ENCODE measurements at regions not wholly inside any gene's neighbourhood (a gene's known extent, or its start where the extent isn't known, plus 50 kb on each side); places are given as distances from the start of the nearest gene placed in this dataset.

DNA sequence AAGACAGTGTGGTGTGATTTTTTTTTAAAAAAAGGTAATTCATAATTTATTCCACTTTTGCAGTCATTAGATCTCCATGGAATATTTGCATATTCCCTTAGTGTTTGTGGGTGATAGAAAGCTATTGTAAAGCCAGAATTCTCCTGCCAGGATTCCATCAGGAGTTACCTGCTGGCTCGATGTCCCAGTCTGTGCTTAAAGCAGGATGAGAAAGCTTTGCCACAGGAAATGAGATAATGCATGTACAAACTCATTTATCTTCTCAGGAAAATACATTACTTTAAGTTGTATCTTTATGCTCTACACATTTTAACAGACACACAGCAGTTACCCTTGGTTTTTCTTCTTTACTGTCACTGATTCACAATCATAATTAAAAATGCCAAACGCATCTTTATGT lies 553.0 kb downstream of the CD109 start:
- Histone ChIP-seq H3K4me1 (ENCODE audit: control insufficient read depth in 2 of 2, insufficient read depth in 2 of 2, low read length in 2 of 2) (no peaks in the 10 kb centered on the region), H3K79me2 (ENCODE audit: control insufficient read depth, insufficient read depth, low read length) (no peaks in the 10 kb centered on the region), H3K4me2 (replicated peaks; ENCODE audit: low read depth, low read length, poor library complexity, severe bottlenecking) (no peak overlapping the region), H3K9me3 (ENCODE audit: control extremely low read depth in 1 of 3, control insufficient read depth in 2 of 3, insufficient read depth in 1 of 3, low read length in 2 of 3) (peaks cover 0 to 3% (median 0%) of the 10 kb centered on the region in 3 donors), H3K4me3 (ENCODE audit: control extremely low read depth in 1 of 5, extremely low read depth in 1 of 5, insufficient read depth in 1 of 5, low read depth in 2 of 5, low read length in 4 of 5) (no peak overlapping the region), H3K36me3 (replicated peaks in 1 of 2; ENCODE audit: control extremely low read depth in 1 of 2, control insufficient read depth in 1 of 2, extremely low read depth in 1 of 2, insufficient read depth in 2 of 2, low read length in 1 of 2) (no peaks in the 10 kb centered on the region), H2AFZ (ENCODE audit: insufficient read depth, low read depth, low read length, poor library complexity, severe bottlenecking) (no peak overlapping the region), H3K27ac (ENCODE audit: low read length in 2 of 2) (no peak overlapping the region), H3K9ac (ENCODE audit: low read length) (no peak overlapping the region), H3K27me3 (replicated peaks in 1 of 4; ENCODE audit: control extremely low read depth in 1 of 4, control insufficient read depth in 3 of 4, insufficient read depth in 4 of 4, low read length in 3 of 4) (no peaks in the 10 kb centered on the region), H4K20me1 (ENCODE audit: control insufficient read depth, insufficient read depth, low read length, poor library complexity, severe bottlenecking) (no peaks in the 10 kb centered on the region)
- ChIA-PET POLR2A (no interaction called here), CTCF (no interaction called here)
- Mint-ChIP-seq H3K27ac (no peak overlapping the region), H3K9me3 (ENCODE audit: insufficient read depth) (no peaks in the 10 kb centered on the region), H3K4me1 (no peaks in the 10 kb centered on the region), H3K4me3 (no peak overlapping the region), H3K27me3 (no peaks in the 10 kb centered on the region)
- WGBS (ENCODE audit: insufficient coverage): no CpG with 5 or more reads among the region's 2 CpGs
- TF ChIP-seq EZH2 (IDR thresholded peaks at IDR 0.05; ENCODE audit: borderline replicate concordance, insufficient read depth, low read depth, low read length, poor library complexity, severe bottlenecking): no peak
- TF ChIP-seq, protein P1, sequence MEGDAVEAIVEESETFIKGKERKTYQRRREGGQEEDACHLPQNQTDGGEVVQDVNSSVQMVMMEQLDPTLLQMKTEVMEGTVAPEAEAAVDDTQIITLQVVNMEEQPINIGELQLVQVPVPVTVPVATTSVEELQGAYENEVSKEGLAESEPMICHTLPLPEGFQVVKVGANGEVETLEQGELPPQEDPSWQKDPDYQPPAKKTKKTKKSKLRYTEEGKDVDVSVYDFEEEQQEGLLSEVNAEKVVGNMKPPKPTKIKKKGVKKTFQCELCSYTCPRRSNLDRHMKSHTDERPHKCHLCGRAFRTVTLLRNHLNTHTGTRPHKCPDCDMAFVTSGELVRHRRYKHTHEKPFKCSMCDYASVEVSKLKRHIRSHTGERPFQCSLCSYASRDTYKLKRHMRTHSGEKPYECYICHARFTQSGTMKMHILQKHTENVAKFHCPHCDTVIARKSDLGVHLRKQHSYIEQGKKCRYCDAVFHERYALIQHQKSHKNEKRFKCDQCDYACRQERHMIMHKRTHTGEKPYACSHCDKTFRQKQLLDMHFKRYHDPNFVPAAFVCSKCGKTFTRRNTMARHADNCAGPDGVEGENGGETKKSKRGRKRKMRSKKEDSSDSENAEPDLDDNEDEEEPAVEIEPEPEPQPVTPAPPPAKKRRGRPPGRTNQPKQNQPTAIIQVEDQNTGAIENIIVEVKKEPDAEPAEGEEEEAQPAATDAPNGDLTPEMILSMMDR (IDR thresholded peaks at IDR 0.05): no peak
- ATAC-seq (ENCODE audit: low read depth): no peak
- DNase-seq: no peak
- intact Hi-C loops (cut with micrococcal nuclease): no loop called here

DNA sequence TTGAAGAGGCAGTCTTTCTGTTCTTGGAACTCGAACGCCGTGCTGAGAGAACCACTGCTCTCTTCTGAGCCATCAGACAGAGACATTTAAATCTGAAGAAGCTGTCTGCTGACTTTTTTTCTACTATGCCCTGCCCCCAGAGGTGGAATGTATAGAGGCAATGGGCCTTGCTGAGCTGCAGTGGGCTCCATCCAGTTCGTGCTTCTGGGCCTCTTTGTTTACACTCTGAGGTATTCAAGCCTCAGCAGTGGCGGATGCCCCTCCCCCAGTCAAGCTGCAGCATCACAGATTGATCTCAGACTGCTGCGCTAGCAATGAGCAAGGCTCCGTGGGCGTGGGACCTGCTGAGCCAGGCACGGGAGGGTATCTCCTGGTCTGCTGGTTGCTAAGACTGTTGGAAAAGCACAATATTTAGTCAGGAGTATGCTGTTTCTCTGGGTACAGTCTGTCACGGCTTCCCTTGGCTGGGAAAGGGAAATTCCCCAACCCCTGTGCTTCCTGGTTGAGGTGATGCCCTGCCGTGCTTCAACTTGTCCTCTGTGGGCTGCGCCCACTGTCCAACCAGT lies 526.8 kb downstream of the CD109 start:
- no peak for DNase-seq
- Histone ChIP-seq H3K4me2 (replicated peaks; ENCODE audit: low read depth, low read length, poor library complexity, severe bottlenecking) (no peak overlapping the region), H3K27me3 (replicated peaks in 1 of 4; ENCODE audit: control extremely low read depth in 1 of 4, control insufficient read depth in 3 of 4, insufficient read depth in 4 of 4, low read length in 3 of 4) (no peaks in the 10 kb centered on the region), H3K36me3 (replicated peaks in 1 of 2; ENCODE audit: control extremely low read depth in 1 of 2, control insufficient read depth in 1 of 2, extremely low read depth in 1 of 2, insufficient read depth in 2 of 2, low read length in 1 of 2) (no peaks in the 10 kb centered on the region), H3K27ac (ENCODE audit: low read length in 2 of 2) (no peak overlapping the region), H2AFZ (ENCODE audit: insufficient read depth, low read depth, low read length, poor library complexity, severe bottlenecking) (no peak overlapping the region), H3K4me3 (ENCODE audit: control extremely low read depth in 1 of 5, extremely low read depth in 1 of 5, insufficient read depth in 1 of 5, low read depth in 2 of 5, low read length in 4 of 5) (no peak overlapping the region), H3K9ac (ENCODE audit: low read length) (no peak overlapping the region), H4K20me1 (ENCODE audit: control insufficient read depth, insufficient read depth, low read length, poor library complexity, severe bottlenecking) (no peaks in the 10 kb centered on the region), H3K9me3 (ENCODE audit: control extremely low read depth in 1 of 3, control insufficient read depth in 2 of 3, insufficient read depth in 1 of 3, low read length in 2 of 3) (peaks cover 0 to 3% (median 0%) of the 10 kb centered on the region in 3 donors), H3K4me1 (ENCODE audit: control insufficient read depth in 2 of 2, insufficient read depth in 2 of 2, low read length in 2 of 2) (no peaks in the 10 kb centered on the region), H3K79me2 (ENCODE audit: control insufficient read depth, insufficient read depth, low read length) (no peaks in the 10 kb centered on the region)
- ChIA-PET POLR2A (no interaction called here), CTCF (no interaction called here)
- TF ChIP-seq, protein P1 (IDR thresholded peaks at IDR 0.05): no peak
- no peak for TF ChIP-seq EZH2 (IDR thresholded peaks at IDR 0.05; ENCODE audit: borderline replicate concordance, insufficient read depth, low read depth, low read length, poor library complexity, severe bottlenecking)
- H3K4me3 Mint-ChIP-seq: no peak overlapping the region
- no peak for ATAC-seq (ENCODE audit: low read depth)
- WGBS (ENCODE audit: insufficient coverage): 72% methylated on average over 12 of the region's 12 CpGs
- H3K27ac Mint-ChIP-seq: no peak overlapping the region
- H3K27me3 Mint-ChIP-seq: no peaks in the 10 kb centered on the region
- no peaks in the 10 kb centered on the region for H3K4me1 Mint-ChIP-seq
- peaks cover 3% of the 10 kb centered on the region for H3K9me3 Mint-ChIP-seq (ENCODE audit: insufficient read depth)
- intact Hi-C loops (cut with micrococcal nuclease): no loop called here
